Fibroblast of lung (primary cell): ENCODE measurements at regions not wholly inside any gene's neighbourhood (a gene's known extent, or its start where the extent isn't known, plus 50 kb on each side); places are given as distances from the start of the nearest gene placed in this dataset.
A peak's percentile ranks its signal among the peaks of the same experiment; 100 is the strongest.

Experiments
- DNase-seq, 2 donors: peaks; one replicate each; pipeline versions ENCODE4 v3.0.0 to v3.0.0-alpha.2; 2010; ENCODE audit warnings: low read depth in 2 of 2
- H2AFZ ChIP-seq: 2 replicates; pipeline ENCODE4 v1.5.1; 2012; ENCODE audit warnings: low read length, control low read depth, inconsistent platforms
- H3K27ac ChIP-seq: 2 replicates; pipeline ENCODE4 v1.5.1; 2011; ENCODE audit warnings: low read length, control low read depth; ENCODE audit not compliant: insufficient read depth
- H3K27me3 ChIP-seq: 2 replicates; pipeline ENCODE4 v1.5.1; 2011; ENCODE audit warnings: mild to moderate bottlenecking, low read length; ENCODE audit not compliant: control insufficient read depth, insufficient read depth
- H3K36me3 ChIP-seq: 2 replicates; pipeline ENCODE4 v1.5.1; 2011; ENCODE audit warnings: low read length; ENCODE audit not compliant: control insufficient read depth, insufficient read depth
- H3K4me1 ChIP-seq: 2 replicates; pipeline ENCODE4 v1.5.1; 2011; ENCODE audit warnings: low read length; ENCODE audit not compliant: control insufficient read depth, insufficient read depth; ENCODE audit errors: extremely low read depth
- H3K4me2 ChIP-seq: 2 replicates; pipeline ENCODE4 v1.5.1; 2011; ENCODE audit warnings: low read length, control low read depth; ENCODE audit not compliant: insufficient read depth; ENCODE audit errors: extremely low read depth
- H3K4me3 ChIP-seq, 4 experiments: fragments of 200-600 bp in 1 of 4; sonication (generic) in 1 of 4; replicated peaks in 1 of 4; 2 replicates each; pipeline ENCODE4 v1.5.1; 2011 to 2016; ENCODE audit warnings: low read length in 4 of 4, low read depth in 3 of 4, mild to moderate bottlenecking in 3 of 4, control low read depth in 2 of 4, inconsistent platforms in 1 of 4, mixed read lengths in 1 of 4; ENCODE audit not compliant: insufficient read depth in 1 of 4; ENCODE audit errors: control extremely low read depth in 1 of 4
- H3K79me2 ChIP-seq: 2 replicates; pipeline ENCODE4 v1.5.1; 2012; ENCODE audit warnings: mild to moderate bottlenecking, low read length, inconsistent platforms; ENCODE audit not compliant: control insufficient read depth, insufficient read depth
- H3K9ac ChIP-seq: 2 replicates; pipeline ENCODE4 v1.5.1; 2011; ENCODE audit warnings: mild to moderate bottlenecking, low read length, control low read depth; ENCODE audit not compliant: insufficient read depth
- H3K9me3 ChIP-seq: 2 replicates; pipeline ENCODE4 v1.5.1; 2012; ENCODE audit warnings: low read depth, low read length; ENCODE audit not compliant: control insufficient read depth, insufficient read depth
- H4K20me1 ChIP-seq: 2 replicates; pipeline ENCODE4 v1.5.1; 2011; ENCODE audit warnings: low read length; ENCODE audit not compliant: control insufficient read depth, insufficient read depth; ENCODE audit errors: extremely low read depth
- CTCF ChIP-seq, 2 donors: IDR thresholded peaks in 1 of 2; conservative IDR thresholded peaks in 1 of 2; 1 replicate in 1 of 2; 2 replicates in 1 of 2; pipeline ENCODE4 v1.5.1; 2011 to 2012; ENCODE audit warnings: low read length in 2 of 2, control low read depth in 1 of 2, inconsistent platforms in 1 of 2, low read depth in 1 of 2, mild to moderate bottlenecking in 1 of 2
- EZH2 ChIP-seq: IDR thresholded peaks from 2 replicates; pipeline ENCODE4 v1.5.1; 2012; ENCODE audit warnings: low read length, control low read depth, mild to moderate bottlenecking; ENCODE audit errors: missing control alignments

DNA sequence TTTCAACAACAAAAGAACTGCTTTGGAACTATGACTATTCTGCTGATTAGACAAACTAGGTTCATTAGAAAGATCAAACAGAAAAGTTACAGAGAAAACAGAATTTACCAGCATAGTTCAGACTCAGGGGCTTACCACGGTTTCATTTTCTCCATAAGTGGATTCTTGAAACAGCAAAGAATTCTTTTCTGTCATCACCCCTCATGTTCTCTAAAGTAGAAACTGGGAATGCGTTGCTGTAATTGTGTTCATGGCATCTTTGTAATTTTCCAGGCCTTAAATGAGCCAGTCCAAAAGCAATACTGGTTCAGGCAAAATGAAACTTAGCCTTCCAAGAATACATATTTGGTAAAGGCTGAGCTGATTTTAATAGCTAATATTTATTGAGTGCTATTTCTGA is 287.8 kb downstream of the CHL1 start:
- Histone ChIP-seq H3K27me3 (no peaks in the 10 kb centered on the region), H3K4me1 (no peaks in the 10 kb centered on the region), H4K20me1 (no peaks in the 10 kb centered on the region)

GRCh38 chr3:487614-488013 is 291.1 kb downstream of the CHL1 start:
- Histone ChIP-seq H3K9ac (no peak overlapping the region), H3K27me3 (no peaks in the 10 kb centered on the region), H3K27ac (no peak overlapping the region), H3K79me2 (no peaks in the 10 kb centered on the region), H3K36me3 (no peaks in the 10 kb centered on the region), H4K20me1 (no peaks in the 10 kb centered on the region), H3K4me3 (no peak overlapping the region), H2AFZ (no peak overlapping the region), H3K4me1 (no peaks in the 10 kb centered on the region), H3K4me2 (no peak overlapping the region), H3K9me3 (no peaks in the 10 kb centered on the region)
- peak in 1 of 2 donors; percentile 1 for DNase-seq
- no peak for TF ChIP-seq EZH2

More for the DNA sequence above, 287.8 kb downstream of the CHL1 start:
- Histone ChIP-seq H3K27ac (no peak overlapping the region), H2AFZ (no peak overlapping the region), H3K9me3 (no peaks in the 10 kb centered on the region), H3K4me2 (no peak overlapping the region), H3K36me3 (no peaks in the 10 kb centered on the region), H3K4me3 (no peak overlapping the region), H3K9ac (no peak overlapping the region), H3K79me2 (no peaks in the 10 kb centered on the region)
- TF ChIP-seq CTCF (conservative IDR thresholded peaks at IDR 0.05 in 1 of 2, IDR thresholded peaks at IDR 0.05 in 1 of 2; ENCODE audit: low read depth in 1 of 2, low read length in 2 of 2): no peak
- TF ChIP-seq EZH2: no peak
- no peak for DNase-seq

- Histone ChIP-seq H2AFZ (no peak overlapping the region), H3K27me3 (no peaks in the 10 kb centered on the region), H3K27ac (no peak overlapping the region), H3K36me3 (no peaks in the 10 kb centered on the region), H3K4me2 (no peak overlapping the region), H3K79me2 (no peaks in the 10 kb centered on the region), H3K9me3 (no peaks in the 10 kb centered on the region), H4K20me1 (no peaks in the 10 kb centered on the region), H3K9ac (no peak overlapping the region), H3K4me3 (no peak overlapping the region), H3K4me1 (no peaks in the 10 kb centered on the region)
- DNase-seq: no peak
- TF ChIP-seq EZH2 (no peak), CTCF (conservative IDR thresholded peaks at IDR 0.05 in 1 of 2, IDR thresholded peaks at IDR 0.05 in 1 of 2; ENCODE audit: low read depth in 1 of 2, low read length in 2 of 2) (no peak)
These were observed 296.2 kb downstream of the CHL1 start for GRCh38 chr3:492586-493316.
